Kidney glomerular epithelial cell (primary cell): ENCODE measurements at regions not wholly inside any gene's neighbourhood (a gene's known extent, or its start where the extent isn't known, plus 50 kb on each side); places are given as distances from the start of the nearest gene placed in this dataset.
"Not testable (repeated sequence)": the region's sequence is repeated elsewhere in the genome, so short reads cannot be mapped to it uniquely, and the experiment has no call there.

Experiments used
- DNase-seq: peaks from one replicate; lab custom pipeline; 2025; lab: John Stamatoyannopoulos, UW

DNA sequence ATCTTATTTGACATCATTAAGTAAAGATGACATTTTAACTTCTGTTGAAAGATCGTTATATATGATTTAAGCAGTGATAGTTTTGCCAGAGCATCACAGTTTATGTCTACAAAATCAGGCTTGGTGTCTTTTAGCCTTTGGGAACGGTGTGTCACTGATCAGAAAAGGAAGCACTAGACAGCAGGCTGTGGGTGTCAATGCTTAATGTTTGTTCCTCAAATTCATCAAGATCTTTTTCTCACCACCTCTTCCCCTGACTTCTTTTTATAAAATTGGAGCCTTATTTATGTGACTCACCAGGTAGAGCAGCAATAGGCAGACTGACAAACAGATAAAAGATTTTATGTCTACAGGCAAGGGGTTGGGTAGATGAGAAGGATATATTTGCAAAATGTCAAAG lies 1558.5 kb downstream of the EFNB2 start:
- DNase-seq = no peak

DNA sequence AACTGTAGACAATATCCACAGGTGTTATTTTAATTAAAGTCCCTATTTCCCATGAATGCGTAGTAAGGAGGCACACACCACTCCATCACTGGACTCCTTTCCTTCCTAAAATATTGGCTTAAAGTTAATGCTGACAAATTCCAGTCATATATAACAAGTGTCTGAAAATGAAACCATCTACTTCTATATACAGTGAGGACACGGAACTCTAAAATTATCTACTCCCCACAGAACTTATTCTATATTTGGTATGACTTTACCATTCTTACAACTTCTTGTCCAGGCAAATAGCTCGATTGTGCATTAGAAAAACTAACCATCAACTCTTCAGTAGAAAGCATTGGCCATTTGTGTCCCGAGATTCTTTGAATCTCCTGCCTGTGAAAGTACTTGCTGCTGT lies 1560.2 kb downstream of the EFNB2 start:
- DNase-seq = no peak

DNA sequence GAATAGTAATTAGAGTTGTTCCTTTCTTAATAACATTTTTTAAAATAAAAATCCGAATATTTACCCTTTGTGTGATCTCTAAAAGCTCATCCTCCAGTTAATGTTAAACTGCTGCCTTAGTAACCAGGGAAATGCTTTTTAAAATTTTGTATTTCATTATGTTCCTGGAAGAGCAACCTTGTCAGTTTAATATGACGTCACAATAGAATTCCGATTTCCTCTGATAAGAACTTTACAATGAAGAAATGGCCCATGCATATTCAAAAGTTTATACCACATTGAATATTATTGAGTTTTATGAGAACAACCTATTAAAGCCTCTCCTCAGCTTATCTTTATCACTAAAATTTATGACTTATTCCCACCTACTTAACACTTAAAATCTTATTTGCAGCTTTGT lies 1566.6 kb downstream of the EFNB2 start:
- no peak for DNase-seq

DNA sequence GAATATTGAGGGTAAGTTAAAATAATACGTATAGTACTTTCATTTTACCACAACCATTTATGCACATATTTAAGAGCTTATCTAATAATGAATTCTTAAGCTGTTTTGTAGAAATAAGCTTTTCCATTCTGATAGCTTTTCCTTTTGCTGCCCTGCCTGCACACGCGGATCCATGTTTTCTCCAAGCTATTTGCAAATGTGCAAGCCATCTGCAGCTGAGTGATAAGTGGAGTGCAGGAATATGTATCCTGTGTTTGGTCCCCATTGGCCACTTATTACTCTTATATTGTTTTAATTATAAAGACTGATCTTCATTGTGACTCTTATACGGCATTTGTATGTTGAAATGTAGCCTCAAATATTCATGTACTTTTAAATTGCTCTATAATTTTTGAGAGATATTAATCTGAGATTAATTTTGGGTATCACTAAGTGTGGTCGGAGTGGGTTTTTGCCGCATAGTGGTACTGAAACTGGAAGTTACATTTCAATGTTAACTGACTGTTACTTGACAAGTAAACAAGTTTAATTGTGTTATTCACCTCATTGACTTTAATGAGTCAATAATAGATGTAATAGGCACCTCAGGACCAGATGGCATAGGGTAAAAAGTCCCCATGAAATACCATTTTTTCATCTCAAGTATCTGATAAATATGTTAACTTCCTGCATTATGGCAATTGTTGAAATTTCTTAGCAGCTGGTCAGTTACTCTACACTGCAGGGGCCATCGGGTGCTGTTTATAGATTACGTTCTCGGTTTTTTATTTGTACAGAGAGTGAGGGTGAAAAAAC lies 1567.4 kb downstream of the EFNB2 start:
- DNase-seq = no peak

DNA sequence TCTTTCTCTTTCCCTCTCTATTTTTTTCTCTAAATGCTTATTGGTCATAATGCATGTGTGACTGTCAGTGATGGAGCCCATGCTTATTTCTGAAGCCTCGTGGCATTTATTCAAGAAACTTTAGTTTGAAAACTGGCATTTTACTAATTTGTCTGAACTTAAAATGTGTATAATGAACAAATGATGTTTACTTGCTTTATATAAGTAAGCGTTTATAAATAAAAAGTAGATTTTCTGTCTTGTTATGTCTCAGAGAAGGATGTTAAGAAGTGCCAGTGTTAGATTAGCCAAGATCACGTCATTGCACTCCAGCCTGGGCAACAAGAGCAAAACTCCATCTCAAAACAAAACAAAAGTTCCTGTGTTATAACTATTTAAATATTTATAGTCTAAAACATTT lies 1568.1 kb downstream of the EFNB2 start:
- no peak for DNase-seq

DNA sequence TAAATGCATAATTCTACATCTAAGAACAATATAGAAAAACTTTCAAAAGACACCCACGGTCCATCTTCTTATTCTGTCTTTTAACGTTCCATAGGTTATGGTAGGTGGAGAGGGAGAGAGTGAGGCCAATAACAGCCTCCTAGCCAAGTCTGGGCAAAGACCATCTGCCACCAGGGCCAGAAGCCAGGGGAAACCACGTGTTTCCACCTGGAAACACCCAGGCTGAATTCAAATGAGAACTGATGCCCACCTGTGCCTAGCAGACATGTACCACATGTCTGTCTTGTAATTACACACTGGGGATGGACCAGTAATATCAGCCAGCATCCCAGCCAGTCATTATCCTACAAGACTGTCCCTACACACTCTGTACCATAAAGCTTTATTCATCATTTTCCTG lies 1573.1 kb downstream of the EFNB2 start:
- DNase-seq = no peak

DNA sequence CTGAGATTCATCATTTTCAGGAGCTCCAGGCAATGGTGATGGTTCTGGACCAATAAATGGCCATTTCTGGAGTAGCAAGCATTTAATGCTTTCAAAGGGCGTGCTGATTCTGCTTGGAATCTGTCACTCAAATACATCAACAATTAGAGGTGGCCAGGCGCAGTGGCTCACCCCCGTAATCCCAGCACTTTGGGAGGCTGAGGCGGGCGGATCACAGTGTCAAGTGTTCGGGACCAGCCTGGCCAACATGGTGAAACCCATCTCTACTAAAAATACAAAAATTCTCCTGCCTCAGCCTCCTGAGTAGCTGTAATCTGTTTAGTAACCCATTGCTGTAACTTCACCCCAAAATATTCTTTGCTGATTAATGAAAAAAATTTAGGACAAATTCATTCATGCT lies 1574.2 kb downstream of the EFNB2 start:
- DNase-seq = no peak

DNA sequence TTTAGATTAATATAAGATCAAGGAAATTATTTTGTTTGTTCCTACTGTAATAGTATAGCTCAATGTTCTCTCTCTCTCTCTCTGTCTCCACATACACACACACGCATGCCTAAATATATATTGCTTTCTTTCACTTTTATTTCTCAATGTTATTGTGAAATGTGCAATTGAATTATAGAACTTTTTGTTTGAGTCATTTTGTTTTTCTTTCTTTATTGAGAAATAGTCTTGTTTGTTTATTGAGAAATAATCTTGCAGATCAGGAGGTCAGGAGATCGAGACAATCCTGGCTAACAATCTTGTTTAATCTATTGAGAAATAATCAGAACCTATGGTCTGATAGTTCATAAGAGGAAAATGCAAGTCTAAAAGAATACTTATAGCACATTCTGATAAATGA lies 1581.3 kb downstream of the EFNB2 start:
- no peak for DNase-seq

DNA sequence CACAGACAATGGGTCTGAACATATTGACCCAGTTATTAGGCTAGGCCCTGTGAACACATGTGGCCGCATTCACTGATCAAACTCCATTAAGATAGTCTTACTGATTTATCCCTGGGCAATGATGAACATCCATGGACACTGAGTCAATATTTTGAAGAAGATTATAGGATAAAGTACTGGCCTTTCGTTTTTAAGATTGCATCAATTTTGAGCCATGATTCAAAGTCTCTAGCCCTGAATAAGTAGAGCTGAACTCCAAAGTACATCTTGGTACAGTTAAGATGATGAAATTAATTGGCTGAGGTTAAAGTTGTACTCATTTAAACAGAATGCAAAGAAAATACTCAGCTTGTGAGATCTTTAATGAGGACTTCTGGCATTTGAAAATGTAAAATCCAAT lies 1581.9 kb downstream of the EFNB2 start:
- no peak for DNase-seq

DNA sequence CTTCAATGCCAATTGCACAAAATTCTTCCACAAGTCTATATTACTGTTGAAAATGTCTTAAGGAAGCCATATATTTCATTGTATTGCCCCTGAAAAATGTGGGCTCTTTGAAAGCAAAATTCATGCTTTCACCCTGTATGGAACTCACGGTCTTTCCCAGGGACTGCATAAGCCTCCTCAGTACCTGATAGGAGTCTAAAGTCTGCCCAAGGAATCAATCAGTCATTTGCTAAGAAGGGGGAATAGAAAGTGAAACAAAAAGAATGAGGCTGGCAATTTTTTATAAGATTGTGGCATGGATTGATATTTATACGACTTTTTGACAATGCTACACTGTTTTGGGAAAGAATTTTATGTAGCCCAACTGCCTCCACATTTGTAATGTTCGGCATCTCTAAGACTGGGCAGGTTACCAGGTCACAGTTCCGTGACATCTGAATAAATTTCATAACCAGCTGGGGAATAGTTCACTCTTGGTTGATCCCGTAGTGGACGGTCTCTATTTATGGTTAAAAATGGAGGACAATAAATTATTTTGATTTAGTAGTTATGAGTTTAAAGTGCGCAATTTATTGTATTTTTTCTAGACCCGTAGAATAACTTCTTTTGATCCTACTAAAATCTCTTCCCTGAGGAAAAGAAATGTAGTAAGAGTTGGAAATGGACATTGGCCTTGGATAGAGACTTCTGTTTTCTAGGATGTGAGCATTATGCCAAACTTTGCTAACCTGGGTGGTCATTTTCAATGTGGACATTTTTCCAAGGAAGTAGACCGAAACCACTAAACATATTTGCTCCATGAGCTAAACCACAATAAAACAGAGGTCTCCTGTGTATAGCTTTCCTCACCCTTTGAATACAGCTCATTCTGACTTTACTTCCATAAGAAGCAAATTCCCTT lies 1585.4 kb downstream of the EFNB2 start:
- peak; percentile 68 for DNase-seq

DNA sequence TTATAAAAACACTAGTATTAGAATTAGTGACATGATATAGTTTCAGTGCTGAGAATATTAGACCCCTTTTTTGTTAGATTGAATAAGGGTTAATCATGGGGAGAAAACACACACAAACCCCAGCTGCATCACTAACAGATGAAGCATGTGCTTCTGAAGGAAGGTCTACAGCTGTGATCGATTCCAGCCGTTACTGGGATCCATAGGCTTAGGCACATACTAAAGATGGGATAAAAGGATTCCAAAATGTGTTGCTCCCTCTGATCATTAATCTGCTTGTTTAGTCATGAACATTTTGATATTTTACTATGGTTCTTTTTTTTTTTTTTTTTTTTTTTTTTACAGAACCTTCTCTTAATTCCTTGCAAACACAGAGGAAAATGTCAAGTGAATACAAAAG lies 1591.3 kb downstream of the EFNB2 start:
- DNase-seq = no peak

DNA sequence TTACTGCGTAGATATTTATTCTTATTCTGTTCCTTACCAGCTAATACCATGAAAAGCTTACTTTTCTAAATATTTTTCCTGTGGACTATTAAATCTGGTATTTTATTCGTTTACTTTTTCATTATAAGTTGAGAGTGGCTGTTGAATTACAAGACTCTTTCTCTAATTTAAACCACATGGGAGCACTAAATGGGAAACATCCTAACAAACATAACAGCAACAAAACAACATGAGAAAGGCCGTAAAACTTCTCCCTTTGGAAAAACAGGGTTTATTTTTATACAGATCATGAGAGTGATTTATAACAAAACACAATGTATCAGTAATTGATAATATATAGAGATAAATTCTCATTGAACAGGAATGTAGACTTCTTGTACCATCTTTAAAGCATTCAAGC lies 1592.1 kb downstream of the EFNB2 start:
- DNase-seq = no peak

DNA sequence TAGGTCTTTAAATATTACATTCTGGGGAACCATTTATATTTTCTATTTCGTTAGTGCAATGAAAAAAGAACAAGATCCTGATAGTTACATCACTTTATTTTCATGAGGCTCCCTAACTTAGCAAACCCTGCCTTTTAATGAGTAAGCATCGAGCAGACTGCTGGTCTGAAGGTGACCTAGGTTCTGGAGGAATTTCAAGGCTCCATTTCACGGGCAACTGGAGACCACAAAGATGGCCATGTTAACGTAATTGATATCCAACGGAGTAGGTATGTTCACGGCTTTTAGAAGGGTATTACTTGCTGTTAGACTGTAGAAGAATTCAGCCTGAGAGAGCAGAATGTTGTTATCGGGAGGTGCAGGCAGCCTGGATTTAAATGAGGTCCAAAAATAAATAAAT lies 1597.6 kb downstream of the EFNB2 start:
- DNase-seq = no peak

DNA sequence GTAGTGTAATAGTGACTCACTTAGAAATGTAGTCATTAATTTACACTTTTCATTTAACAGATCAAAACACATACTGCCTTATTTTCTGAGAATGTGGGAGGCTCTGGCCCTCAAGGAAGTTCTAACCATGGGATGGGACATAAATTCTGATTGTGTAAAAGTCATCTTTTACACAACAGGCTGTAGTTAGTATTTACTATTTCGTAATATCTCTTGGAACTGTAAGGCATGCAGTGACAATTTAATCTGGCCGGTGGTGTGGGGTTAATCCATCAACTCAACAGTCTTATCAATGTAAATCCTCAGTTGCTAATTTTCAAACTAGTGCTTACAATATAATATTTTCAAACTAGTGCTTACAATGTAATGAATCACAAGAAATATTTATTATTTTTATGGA lies 1599.2 kb downstream of the EFNB2 start:
- DNase-seq = no peak

DNA sequence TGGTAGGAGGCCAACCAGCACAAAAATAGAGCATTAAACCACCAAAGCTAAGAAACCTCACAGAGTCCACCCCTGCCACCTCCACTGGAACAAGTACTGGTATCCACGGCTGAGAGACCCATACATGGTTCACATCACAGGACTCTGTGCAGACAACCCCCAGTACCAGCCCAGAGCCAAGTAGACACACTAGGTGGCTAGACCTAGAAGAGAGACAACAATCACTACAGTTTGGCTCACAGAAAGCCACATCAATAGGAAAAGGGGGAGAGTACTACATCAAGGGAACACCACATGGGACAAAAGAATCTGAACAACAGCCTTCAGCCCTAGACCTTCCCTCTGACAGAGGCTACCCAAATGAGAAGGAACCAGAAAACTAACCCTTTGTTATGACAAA lies 1614.9 kb downstream of the EFNB2 start:
- not testable (repeated sequence) for DNase-seq

DNA sequence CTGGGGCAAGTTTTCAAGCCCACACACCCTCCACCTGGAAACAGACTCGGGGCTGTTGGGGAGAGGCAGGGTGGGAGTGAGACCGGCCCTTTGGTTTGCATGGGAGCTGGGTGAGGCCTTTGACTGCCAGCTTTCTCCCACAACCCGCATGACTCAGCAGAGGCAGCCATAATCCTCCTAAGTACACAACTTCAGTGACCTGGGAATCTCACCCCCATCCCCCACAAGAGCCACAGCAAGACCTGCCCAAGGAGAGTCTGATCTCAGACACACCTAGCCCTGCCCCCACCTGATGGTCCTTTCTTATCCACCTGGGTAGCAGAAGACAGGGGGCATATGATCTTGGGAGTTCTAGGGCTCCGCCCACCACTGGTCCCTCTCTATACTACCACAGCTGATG lies 1615.4 kb downstream of the EFNB2 start:
- DNase-seq = no peak

DNA sequence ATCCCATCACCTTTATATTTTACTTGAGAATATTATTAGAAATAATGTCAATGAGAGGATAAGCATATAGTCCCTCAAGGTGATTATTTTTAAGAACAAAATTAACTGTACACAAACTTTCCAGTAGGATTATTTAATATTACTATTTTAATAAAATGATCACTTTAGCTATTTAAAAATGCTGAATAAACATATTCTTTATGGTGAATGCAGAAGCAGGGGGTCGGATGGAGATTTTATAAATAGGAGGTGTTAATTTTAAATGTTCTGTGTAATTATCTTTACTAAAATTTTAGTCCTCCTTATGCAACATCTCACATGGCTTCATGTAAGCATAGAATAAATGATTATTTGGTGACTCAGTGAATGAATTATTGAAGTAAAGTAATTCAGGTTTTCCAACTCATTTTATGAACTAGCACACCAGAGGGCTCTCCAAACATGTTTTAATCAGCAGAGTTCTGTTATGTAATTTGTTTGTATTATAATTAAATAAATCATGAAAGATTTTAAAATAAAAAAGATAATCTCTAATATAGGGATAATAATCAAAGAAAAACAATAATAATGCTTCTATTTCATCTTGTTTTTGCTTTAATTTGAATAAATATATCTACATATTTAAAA lies 1635.2 kb downstream of the EFNB2 start:
- DNase-seq = no peak

DNA sequence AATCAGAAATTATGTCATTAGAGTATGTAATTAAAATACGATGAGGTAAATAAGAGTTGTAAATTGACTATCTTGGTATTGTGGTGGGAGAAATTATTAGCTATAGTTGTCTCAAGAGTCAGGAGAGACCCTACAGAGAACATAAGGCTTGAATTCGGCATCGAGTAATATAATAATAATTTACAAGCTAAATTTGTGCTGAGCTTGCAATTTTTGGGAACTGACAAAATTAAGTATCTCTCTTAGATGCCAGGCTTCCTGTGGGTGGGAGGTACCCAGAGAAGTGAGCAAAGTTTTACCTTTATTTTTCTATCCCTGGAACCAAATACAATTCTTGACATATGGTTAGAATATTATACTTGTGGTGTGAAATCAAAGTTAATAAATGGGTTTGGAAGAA lies 1637.0 kb downstream of the EFNB2 start:
- no peak for DNase-seq

DNA sequence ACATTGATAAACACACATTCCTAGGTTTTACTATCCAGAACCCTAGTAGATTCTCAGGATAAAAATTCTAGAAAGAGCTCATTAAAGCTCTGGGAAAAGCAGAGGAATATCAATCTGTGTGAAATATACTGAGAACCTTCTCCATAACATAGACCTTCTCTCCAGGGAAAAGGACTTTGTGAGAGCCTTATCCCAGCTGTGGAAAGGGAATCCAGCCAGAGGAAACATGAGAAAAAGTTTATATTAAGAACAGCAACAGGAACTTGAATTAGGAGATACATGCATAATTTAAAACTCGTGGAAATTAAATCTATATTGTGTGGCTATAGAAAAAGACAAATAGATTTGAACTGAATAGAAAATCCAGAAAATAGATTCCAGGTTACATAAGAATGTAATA lies 1639.9 kb downstream of the EFNB2 start:
- no peak for DNase-seq

DNA sequence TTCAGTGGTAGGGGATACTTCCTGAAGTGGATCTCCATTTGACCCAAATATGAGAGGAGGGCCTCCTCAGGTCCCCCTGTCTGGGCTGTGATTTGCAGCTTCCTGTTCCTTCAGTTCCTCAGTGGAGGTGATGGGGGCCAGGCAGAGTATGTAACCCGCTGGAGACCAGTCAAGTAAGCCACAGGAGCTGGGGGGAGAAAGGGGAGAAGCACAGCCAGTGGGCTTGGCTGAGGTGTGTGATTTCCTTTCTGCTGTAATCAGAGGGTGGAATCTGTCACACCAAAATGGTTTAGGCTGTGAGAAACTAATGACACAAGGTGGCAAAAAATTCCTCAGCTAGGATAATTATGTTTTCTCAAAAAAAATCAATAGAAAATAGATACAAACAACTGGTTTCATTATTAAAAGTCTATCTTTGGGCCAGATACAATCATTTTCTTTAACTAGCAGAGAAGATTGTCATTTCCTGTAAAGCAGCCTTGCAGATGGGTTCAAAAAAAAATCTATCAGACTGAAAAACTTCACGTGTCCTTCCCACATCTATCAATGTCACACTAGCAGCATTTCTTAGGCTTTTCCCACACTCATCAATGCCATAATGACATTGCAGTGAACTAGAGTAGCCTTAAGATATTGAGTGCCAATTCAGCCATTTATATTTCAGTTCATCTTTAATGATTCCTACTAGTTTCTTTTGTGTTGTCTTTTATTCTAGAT lies 1660.3 kb downstream of the EFNB2 start:
- no peak for DNase-seq

DNA sequence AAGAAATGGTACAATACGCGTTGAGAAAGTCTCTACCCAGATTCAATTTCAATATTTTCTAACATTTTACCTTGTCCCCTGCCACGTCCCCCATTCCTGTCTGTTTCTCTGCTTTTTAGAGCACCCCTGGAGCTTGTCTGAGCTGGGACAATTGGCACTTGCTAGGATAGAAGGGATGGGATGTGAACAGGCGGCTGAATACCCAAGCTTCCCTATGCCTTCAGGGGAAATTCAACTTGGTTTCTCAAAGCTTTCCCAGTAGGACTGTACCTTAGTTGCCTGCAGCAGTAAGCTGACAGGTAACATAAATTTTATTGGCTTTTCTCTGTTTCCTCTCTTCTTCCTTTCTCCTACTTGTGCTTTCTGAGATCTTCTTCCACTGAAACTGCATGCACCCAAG lies 1663.3 kb downstream of the EFNB2 start:
- no peak for DNase-seq

DNA sequence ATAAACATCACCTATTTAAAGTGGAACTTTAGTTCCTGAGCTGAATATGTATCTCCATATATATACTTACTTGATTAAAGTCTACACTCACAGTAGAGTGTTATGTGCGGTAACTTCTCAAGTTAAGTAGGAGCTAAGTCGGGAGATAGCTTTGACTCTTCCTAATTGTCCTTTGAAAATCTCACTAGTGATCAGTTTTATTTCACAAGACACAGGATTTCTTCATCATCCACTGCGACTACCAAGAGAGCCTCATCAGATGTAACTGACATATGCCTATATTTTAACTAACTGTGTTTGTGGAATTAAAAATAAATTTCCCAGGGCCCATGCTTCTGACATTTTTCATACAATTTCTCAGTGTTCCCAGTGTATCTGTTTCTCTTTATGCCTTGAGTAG lies 1664.0 kb downstream of the EFNB2 start:
- DNase-seq = no peak
